NCI-H2029 (cell line): ENCODE measurements at regions not wholly inside any gene's neighbourhood (a gene's known extent, or its start where the extent isn't known, plus 50 kb on each side); places are given as distances from the start of the nearest gene placed in this dataset.
"Not testable (repeated sequence)": the region's sequence is repeated elsewhere in the genome, so short reads cannot be mapped to it uniquely, and the experiment has no call there.

Experiments used
- DNase-seq: peaks from one replicate; lab custom pipeline; 2025; lab: John Stamatoyannopoulos, UW

- no peak for DNase-seq
Measured at GRCh38 chr15:62270216-62270921, 105.3 kb upstream of the C2CD4B start.

- DNase-seq = no peak
Measured at GRCh38 chr15:62272290-62272689, 107.2 kb upstream of the C2CD4B start.

GRCh38 chr15:62275831-62276230, 110.7 kb upstream of the C2CD4B start:
- no peak for DNase-seq

GRCh38 chr15:62277816-62278394, 112.8 kb upstream of the C2CD4B start:
- DNase-seq = no peak

GRCh38 chr15:62278534-62278933, 113.4 kb upstream of the C2CD4B start:
- DNase-seq = no peak

DNA sequence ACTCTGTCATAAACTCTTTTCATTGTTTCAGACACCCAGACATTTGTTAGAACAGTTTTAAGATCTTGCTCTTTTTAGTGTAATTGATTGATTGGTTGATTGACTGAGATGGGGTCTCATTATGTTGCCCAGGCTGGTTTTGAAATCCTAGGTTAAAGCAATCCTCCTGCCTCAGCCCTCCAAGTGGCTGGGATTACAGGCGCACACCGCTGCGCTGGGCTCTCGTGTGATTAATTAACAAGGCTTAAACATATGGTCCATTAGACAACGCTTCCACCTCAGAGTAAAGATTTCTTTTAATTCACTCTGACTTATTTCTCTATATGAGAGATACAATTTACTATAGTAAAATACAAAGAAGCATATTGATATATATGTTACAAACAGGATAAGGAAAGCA, 114.0 kb upstream of the C2CD4B start:
- no peak for DNase-seq

DNA sequence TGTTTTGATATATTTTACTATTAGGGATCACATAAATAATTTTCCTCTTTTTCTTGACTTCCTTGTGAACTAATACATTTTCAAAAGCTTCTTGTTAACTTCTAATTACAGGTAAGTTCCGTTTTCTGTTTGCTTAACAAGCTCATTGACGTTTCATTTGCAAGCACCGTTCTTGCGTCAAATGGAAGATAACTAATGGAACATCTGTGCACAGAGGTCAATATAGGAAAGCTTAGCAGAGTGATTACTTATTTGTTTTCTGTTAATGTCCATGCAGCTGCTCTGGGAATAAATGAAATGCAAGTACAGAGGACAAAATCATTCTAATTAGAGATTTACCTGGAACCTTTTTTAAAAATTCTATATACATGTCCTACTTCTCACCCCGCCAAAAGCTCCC, 115.5 kb upstream of the C2CD4B start:
- no peak for DNase-seq

DNA sequence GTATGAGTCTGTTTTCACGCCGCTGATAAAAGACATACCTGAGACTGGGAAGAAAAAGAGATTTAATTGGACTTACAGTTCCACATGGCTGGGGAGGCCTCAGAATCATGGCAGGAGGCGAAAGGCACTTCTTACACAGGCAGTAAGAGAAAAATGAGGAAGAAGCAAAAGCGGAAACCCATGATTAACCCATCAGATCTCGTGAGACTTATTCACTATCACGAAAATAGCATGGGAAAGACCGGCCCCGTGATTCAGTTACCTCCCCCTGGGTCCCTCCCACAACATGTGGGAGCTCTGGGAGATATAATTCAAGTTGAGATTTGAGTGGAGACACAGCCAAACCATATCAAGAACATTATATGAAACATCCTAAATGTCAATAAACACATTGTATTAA, 116.7 kb upstream of the C2CD4B start:
- DNase-seq = not testable (repeated sequence)

DNA sequence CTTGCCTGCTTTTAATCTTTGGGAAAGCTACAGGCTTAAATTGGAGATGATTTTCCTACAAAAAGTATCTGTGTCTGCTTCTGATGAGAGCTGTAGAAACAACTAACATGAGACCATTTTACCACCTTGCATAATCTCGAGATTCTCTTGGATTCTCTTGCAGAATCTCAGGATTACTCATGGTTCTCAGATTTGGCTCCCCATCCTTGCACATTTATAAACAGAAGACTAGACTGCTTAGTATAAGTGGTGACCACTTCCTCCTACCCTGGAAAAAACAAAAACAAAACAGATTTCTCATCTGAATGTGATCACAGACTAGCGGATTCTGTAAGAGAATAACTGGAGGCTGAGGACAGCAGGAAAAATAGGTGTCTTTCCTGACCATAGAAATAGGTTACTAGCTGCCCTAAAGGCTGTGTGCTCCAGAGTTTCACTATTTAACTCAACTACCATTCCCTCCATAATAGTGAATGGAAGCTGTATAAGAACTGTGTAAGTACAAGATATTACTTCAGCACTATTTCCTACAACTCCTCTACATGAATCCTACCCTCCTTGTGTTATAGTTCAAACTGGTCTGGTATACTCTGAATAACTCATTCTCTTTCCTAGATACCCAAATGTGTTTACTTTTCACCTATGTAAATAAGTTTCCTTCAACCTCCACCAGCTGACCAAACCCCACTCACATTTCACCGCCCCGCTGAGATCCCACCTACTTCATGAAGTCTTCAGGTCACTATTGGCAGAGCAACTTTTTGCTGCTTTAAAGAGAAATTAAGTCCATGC, 122.2 kb upstream of the C2CD4B start:
- DNase-seq = no peak

GRCh38 chr15:62288361-62289017, 123.4 kb upstream of the C2CD4B start:
- no peak for DNase-seq

GRCh38 chr15:62291262-62291661, 126.2 kb upstream of the C2CD4B start:
- no peak for DNase-seq

- no peak for DNase-seq
Measured at GRCh38 chr15:62296756-62297507, 131.8 kb upstream of the C2CD4B start.

DNA sequence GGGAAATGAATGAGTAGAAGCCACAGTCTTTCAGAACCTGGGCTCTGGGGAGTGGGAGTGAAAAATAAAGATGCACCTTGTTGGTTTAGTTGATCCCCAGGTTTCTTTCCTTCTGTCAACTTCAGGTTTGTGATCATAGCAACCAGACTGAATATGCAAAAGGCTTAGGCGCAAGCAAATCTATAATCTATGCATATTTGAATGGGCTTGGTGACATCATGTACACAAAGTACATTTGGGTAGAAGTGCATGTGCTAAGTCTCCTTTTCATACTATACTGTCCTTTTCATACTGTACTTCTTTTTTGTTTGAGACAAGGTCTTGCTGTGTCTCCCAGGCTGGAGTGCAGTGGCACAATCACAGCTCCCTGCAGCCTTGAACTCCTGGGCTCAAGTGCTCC, 132.4 kb upstream of the C2CD4B start:
- DNase-seq = no peak

- no peak for DNase-seq
Measured at GRCh38 chr15:62297933-62298332, 132.8 kb upstream of the C2CD4B start.

GRCh38 chr15:62298811-62299210, 133.7 kb upstream of the C2CD4B start:
- no peak for DNase-seq

DNA sequence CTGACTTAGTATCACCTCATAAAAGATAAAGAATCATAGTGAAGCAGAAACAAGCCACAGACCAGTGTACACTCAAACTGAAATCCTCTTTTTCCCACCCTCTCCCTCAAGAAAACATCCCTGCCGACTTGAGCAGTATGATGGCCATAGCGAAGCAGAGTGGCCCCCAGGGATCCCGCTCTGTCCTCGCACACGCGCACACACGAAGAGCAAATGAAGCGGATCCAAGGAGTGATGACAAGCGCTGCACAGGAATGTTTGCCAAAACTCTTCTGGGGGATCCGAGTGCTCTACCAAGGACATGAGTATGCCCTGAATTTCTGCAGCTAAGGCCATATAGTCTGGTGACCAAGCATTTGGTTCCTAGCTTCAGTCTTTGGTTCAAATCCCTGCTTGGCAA, 134.5 kb upstream of the C2CD4B start:
- no peak for DNase-seq

DNA sequence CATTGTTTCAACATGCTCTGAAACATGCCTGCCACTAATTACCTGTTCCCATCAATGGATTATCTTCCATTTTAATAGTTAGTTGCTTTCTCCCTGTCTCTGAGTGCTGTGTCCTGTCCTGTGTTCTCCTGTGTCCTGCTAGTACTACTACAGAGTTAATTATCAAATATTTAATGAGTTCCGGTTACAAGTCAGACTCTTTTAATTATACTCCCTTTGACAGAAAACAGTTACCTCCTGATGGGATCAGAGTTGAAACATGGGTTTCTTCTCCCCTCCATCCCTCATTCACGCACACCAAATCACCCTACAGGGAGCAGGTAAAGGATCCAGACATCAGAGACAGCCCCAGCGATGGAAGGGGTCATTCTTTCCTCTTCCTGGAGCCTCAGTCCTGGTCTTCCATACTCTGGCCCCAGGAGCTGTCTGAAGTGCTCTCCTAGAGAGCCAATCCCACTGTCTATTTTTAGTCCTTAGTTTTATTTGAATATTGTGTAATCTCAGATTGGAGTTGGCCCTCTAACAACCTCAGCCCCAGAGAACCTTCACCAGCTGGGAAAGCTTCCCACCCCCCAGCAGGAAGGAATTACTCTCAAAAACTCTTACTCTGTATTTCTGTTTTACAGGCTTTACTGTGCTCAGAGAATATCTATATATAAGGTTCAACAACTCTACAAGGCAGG, 137.0 kb upstream of the C2CD4B start:
- DNase-seq = no peak

- peak; percentile 63 for DNase-seq
Measured at GRCh38 chr15:62306851-62307504, 141.9 kb upstream of the C2CD4B start.

GRCh38 chr15:62307551-62307950, 142.5 kb upstream of the C2CD4B start:
- DNase-seq = no peak

DNA sequence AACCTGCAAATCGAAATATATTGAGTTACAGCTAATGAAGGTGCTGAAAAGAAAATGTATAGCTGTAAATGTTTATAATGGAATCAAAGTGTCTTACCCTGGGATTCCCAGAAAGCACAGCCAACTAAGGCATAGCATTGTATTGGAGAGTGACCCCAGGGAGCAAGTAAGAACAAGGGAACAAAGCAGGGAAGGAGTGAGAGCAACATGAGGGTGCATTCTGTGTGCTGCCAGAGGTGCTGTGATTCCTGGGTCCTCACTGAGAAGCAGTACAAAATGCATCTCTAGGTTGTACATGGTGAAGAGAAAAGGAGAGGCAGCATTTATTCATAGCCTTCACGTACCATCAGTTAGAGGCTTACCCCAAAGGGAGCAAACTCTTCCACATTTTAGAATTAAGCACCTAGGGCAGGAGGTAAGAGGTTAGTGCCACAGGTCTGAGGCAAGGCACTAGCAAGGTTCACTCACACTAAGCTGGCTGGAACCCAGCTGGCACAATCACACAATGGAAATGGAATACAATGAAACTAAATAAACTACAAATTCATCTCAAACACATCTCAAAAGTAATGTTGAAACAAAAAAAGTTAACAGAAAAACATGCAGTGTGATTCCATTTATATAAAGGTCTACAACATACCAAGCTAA, 151.5 kb upstream of the C2CD4B start:
- DNase-seq = no peak
